GM23248 (cell line): ENCODE measurements at regions not wholly inside any gene's neighbourhood (a gene's known extent, or its start where the extent isn't known, plus 50 kb on each side); places are given as distances from the start of the nearest gene placed in this dataset.

Experiments used
- DNase-seq: peaks from one replicate; pipeline ENCODE4 v3.0.0-alpha.2; 2015
- H2AFZ ChIP-seq: fragments of 200-600 bp; sonication (generic); 2 replicates; pipeline ENCODE4 v1.6.1; 2016; ENCODE audit warnings: antibody characterized with exemption
- H3F3A ChIP-seq: fragments of 200-600 bp; sonication (generic); 2 replicates; pipeline ENCODE4 v1.6.1; 2016; ENCODE audit warnings: mild to moderate bottlenecking, antibody characterized with exemption, mixed run types; ENCODE audit not compliant: insufficient read depth
- H3K27ac ChIP-seq: fragments of 200-600 bp; sonication (generic); 2 replicates; pipeline ENCODE4 v1.5.1; 2016; ENCODE audit warnings: mild to moderate bottlenecking
- H3K27me3 ChIP-seq: fragments of 200-600 bp; sonication (generic); replicated peaks from 2 replicates; pipeline ENCODE4 v1.6.1; 2016; ENCODE audit warnings: mild to moderate bottlenecking; ENCODE audit not compliant: insufficient read depth
- H3K36me3 ChIP-seq: fragments of 200-600 bp; sonication (generic); 2 replicates; pipeline ENCODE4 v1.6.1; 2016; ENCODE audit warnings: low read depth, mild to moderate bottlenecking
- H3K4me1 ChIP-seq: fragments of 200-600 bp; sonication (generic); 2 replicates; pipeline ENCODE4 v1.6.1; 2016; ENCODE audit warnings: mild to moderate bottlenecking; ENCODE audit not compliant: insufficient read depth
- H3K4me2 ChIP-seq: fragments of 200-600 bp; sonication (generic); one replicate; pipeline ENCODE4 v1.6.1; 2016; ENCODE audit warnings: mild to moderate bottlenecking; ENCODE audit not compliant: unreplicated experiment
- H3K4me3 ChIP-seq: fragments of 200-600 bp; sonication (generic); 2 replicates; pipeline ENCODE4 v1.5.1; 2016; ENCODE audit warnings: mild to moderate bottlenecking
- H3K79me2 ChIP-seq: fragments of 200-600 bp; sonication (generic); 2 replicates; pipeline ENCODE4 v1.6.1; 2016; ENCODE audit warnings: mild to moderate bottlenecking; ENCODE audit not compliant: insufficient read depth
- H3K9ac ChIP-seq: fragments of 200-600 bp; sonication (generic); 2 replicates; pipeline ENCODE4 v1.6.1; 2016; ENCODE audit warnings: mild to moderate bottlenecking
- H3K9me2 ChIP-seq: fragments of 200-600 bp; sonication (generic); 2 replicates; pipeline ENCODE4 v1.6.1; 2016; ENCODE audit warnings: mixed run types, mild to moderate bottlenecking, moderate library complexity; ENCODE audit not compliant: insufficient read depth
- H3K9me3 ChIP-seq: fragments of 200-600 bp; sonication (generic); one replicate; pipeline ENCODE4 v1.6.1; 2017; ENCODE audit warnings: low read depth
- H4K20me1 ChIP-seq: fragments of 200-600 bp; sonication (generic); 2 replicates; pipeline ENCODE4 v1.6.0; 2016; ENCODE audit not compliant: insufficient read depth
- EZH2 ChIP-seq: fragments of 200-600 bp; sonication (generic); IDR thresholded peaks from 2 replicates; pipeline ENCODE4 v1.6.1; 2018; ENCODE audit warnings: antibody characterized with exemption, mild to moderate bottlenecking; ENCODE audit not compliant: insufficient read depth, poor library complexity, severe bottlenecking
- EZH2phosphoT487 ChIP-seq: fragments of 200-600 bp; sonication (generic); IDR thresholded peaks from 2 replicates; pipeline ENCODE4 v1.6.1; 2018; ENCODE audit warnings: antibody characterized with exemption, moderate library complexity, mild to moderate bottlenecking, low read depth; ENCODE audit not compliant: insufficient read depth
- WGBS, 2 experiments: methylation state at CpG; one replicate each; pipeline ENCODE4 v1.1.6; 2015 to 2017; ENCODE audit warnings: low lambda C conversion rate in 2 of 2, low coverage in 1 of 2; ENCODE audit errors: missing lambda C conversion rate in 2 of 2; 5-methylcytosine and 5-hydroxymethylcytosine counted together
- in situ Hi-C: fragments of 300-500 bp; cut with MboI; formaldehyde crosslinking; loops from 2 replicates; pipeline ENCODE4 v1.15.0; 2020

DNA sequence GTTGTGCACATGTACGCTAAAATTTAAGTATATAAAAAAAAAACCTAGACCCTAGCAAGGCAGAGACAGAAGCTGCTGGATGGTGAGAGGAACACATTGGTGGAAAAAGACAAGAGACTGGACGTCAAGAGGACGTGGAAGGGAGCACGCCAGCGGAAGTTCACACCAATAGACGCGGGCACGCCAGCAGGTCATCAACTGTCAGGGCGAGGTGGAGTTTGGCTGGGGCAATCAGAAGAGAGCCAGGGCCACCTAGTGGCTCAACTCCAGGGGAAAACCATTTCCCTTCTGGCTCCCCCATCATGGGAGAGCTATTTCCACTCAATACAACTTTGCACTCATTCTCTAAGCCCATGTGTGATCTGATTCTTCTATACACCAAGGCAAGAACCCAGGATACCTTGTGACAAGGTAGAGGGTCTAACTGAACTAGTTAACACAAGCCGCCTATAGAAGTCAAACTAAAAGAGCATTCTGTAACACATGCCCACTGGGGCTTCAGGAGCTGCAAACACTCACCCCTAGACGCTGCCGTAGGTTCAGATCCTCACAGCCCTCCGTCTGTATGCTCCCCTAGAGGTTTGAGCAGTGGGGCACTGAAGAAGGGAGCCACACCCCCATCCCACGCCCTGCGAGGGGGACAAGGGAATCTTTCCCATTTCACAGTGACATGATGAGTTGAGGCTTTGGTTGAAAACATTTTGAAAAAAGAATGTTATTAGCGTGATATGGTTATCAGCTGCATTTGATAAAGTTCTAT is 702.7 kb downstream of the TMTC2 start:
- Histone ChIP-seq H3F3A (no peaks in the 10 kb centered on the region), H3K4me1 (no peaks in the 10 kb centered on the region), H3K9ac (no peak overlapping the region), H3K27me3 (no peaks in the 10 kb centered on the region), H3K9me2 (no peaks in the 10 kb centered on the region), H3K9me3 (no peaks in the 10 kb centered on the region), H3K36me3 (no peaks in the 10 kb centered on the region), H2AFZ (no peak overlapping the region), H3K4me3 (no peak overlapping the region), H4K20me1 (no peaks in the 10 kb centered on the region), H3K27ac (no peak overlapping the region), H3K4me2 (no peak overlapping the region), H3K79me2 (no peaks in the 10 kb centered on the region)
- DNase-seq, result no peak
- no peak for TF ChIP-seq EZH2
- TF ChIP-seq EZH2phosphoT487, result no peak
- WGBS, 2 experiments, result 60 to 69% methylated on average over 16 of the region's 16 CpGs
- in situ Hi-C loops, result no loop called here

DNA sequence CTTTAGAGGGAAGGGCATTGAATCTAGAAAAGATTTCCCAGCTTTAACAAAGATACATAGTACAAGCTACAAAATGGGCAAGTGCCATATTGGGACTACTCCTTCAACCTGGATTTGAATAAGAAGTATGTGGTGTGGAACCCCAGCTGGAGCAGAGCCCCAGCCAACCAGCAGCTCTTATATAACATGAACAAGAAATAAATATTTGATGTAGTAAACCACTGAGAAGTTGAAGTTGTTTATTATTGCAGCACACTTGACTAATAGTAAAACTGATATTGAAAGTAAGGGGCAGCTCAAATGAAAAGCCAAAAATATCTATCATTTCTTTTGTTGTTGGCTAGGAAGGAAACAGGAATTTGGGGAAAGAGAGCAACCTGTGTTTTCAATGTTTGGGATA is 701.8 kb downstream of the TMTC2 start:
- no peaks in the 10 kb centered on the region for H3K9me2 ChIP-seq
- H3K79me2 ChIP-seq, result no peaks in the 10 kb centered on the region
- no peak for DNase-seq
- H3K4me3 ChIP-seq, result no peak overlapping the region
- H4K20me1 ChIP-seq, result no peaks in the 10 kb centered on the region
- no peak overlapping the region for H3K27ac ChIP-seq
- no peak overlapping the region for H3K4me2 ChIP-seq
- in situ Hi-C loops, result no loop called here
- H3F3A ChIP-seq, result no peaks in the 10 kb centered on the region
- H2AFZ ChIP-seq, result no peak overlapping the region
- no peaks in the 10 kb centered on the region for H3K36me3 ChIP-seq
- no peak for TF ChIP-seq EZH2phosphoT487
- TF ChIP-seq EZH2, result no peak
- no peaks in the 10 kb centered on the region for H3K9me3 ChIP-seq
- H3K9ac ChIP-seq, result no peak overlapping the region
- no peaks in the 10 kb centered on the region for H3K4me1 ChIP-seq
- no peaks in the 10 kb centered on the region for H3K27me3 ChIP-seq

DNA sequence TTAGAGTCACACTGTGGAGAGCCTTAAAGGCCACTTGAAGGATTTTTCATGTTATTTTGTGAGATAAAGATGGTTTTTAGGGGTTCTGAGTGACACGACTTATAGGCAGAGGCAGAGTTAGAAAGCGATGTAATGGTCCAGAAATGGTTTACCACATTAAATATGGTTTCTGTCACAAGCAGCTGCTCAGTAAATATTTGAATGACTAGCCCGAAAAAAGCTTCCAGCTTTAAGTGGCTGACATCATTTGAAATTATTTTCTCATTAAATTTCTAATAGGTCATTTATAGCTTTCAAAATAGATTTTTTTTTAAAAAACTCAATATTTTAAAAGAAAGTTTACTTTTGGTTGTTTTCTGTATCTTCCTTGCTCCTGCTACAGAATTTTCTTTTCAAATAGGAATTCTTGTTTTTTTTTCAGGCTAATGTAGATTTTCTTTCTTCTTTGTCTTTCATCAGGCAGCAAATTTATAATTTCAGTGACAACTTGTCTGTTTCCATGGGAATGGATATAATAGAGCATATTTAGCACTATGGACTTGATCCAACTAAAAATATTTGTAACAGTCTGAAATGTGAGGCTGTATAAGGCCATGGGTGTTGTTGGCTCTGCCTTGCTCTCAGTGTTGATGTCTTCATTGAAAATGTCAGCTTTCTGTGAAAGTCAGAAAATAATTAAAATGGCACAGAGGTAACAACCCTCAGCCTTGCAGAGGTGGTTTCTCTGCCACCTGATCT is 700.0 kb downstream of the TMTC2 start:
- in situ Hi-C loops, result no loop called here
- WGBS, 2 experiments, result 23 to 32% methylated on average over 3 of the region's 3 CpGs

DNA sequence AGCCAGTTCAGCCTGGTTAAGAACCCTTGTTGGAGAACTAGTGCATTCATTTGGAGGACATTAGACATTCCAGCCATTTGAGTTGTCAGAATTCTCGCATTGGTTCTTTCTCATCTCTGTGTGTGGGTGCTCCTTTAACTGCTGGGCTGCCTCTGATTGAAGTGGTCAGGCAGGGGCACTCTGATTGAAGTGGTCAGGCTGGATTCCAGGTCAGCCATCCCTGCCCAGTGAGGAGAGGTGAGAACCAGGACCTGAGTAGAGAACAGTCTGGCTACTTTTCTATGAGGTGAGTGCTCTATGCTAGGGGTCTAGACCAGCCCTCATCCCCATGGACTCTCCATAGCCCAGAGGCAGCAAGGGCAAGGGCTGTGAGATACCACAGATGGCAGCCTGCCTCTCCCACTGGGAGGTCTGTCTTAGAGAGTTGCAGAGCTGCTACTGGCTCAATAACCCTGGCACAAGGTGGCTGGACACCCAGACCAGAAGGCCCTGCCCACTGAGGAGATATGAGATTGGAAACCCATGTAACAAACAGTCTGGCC is 691.6 kb downstream of the TMTC2 start:
- no peaks in the 10 kb centered on the region for H3K27me3 ChIP-seq
- DNase-seq, result no peak
- no peak overlapping the region for H3K9ac ChIP-seq
- no peaks in the 10 kb centered on the region for H4K20me1 ChIP-seq
- no peak overlapping the region for H2AFZ ChIP-seq
- H3K27ac ChIP-seq, result no peak overlapping the region
- H3K4me2 ChIP-seq, result no peak overlapping the region
- in situ Hi-C loops, result no loop called here
- no peaks in the 10 kb centered on the region for H3K36me3 ChIP-seq
- no peaks in the 10 kb centered on the region for H3K9me2 ChIP-seq
- TF ChIP-seq EZH2 (no peak), EZH2phosphoT487 (no peak)
- H3F3A ChIP-seq, result no peaks in the 10 kb centered on the region
- H3K4me3 ChIP-seq, result no peak overlapping the region
- no peaks in the 10 kb centered on the region for H3K9me3 ChIP-seq
- no peaks in the 10 kb centered on the region for H3K4me1 ChIP-seq
- WGBS, 2 experiments, result 32 to 35% methylated on average over 1 of the region's 1 CpG
- no peaks in the 10 kb centered on the region for H3K79me2 ChIP-seq

More for the DNA sequence above, 700.0 kb downstream of the TMTC2 start:
- H3K4me3 ChIP-seq, result no peak overlapping the region
- TF ChIP-seq EZH2phosphoT487 (no peak), EZH2 (no peak)
- H3F3A ChIP-seq, result no peaks in the 10 kb centered on the region
- H3K9ac ChIP-seq, result no peak overlapping the region
- H2AFZ ChIP-seq, result no peak overlapping the region
- no peaks in the 10 kb centered on the region for H3K36me3 ChIP-seq
- no peak overlapping the region for H3K4me2 ChIP-seq
- H3K9me3 ChIP-seq, result no peaks in the 10 kb centered on the region
- H3K27me3 ChIP-seq, result no peaks in the 10 kb centered on the region
- no peaks in the 10 kb centered on the region for H3K79me2 ChIP-seq
- no peaks in the 10 kb centered on the region for H3K4me1 ChIP-seq
- no peak overlapping the region for H3K27ac ChIP-seq
- H4K20me1 ChIP-seq, result no peaks in the 10 kb centered on the region
- no peaks in the 10 kb centered on the region for H3K9me2 ChIP-seq
- DNase-seq, result no peak
